Fibroblast of lung (primary cell): ENCODE measurements at regions not wholly inside any gene's neighbourhood (a gene's known extent, or its start where the extent isn't known, plus 50 kb on each side); places are given as distances from the start of the nearest gene placed in this dataset.

Experiments used
- DNase-seq, 2 donors: peaks; one replicate each; pipeline versions ENCODE4 v3.0.0 to v3.0.0-alpha.2; 2010; ENCODE audit warnings: low read depth in 2 of 2
- H2AFZ ChIP-seq: 2 replicates; pipeline ENCODE4 v1.5.1; 2012; ENCODE audit warnings: low read length, control low read depth, inconsistent platforms
- H3K27ac ChIP-seq: 2 replicates; pipeline ENCODE4 v1.5.1; 2011; ENCODE audit warnings: low read length, control low read depth; ENCODE audit not compliant: insufficient read depth
- H3K27me3 ChIP-seq: 2 replicates; pipeline ENCODE4 v1.5.1; 2011; ENCODE audit warnings: mild to moderate bottlenecking, low read length; ENCODE audit not compliant: control insufficient read depth, insufficient read depth
- H3K36me3 ChIP-seq: 2 replicates; pipeline ENCODE4 v1.5.1; 2011; ENCODE audit warnings: low read length; ENCODE audit not compliant: control insufficient read depth, insufficient read depth
- H3K4me1 ChIP-seq: 2 replicates; pipeline ENCODE4 v1.5.1; 2011; ENCODE audit warnings: low read length; ENCODE audit not compliant: control insufficient read depth, insufficient read depth; ENCODE audit errors: extremely low read depth
- H3K4me2 ChIP-seq: 2 replicates; pipeline ENCODE4 v1.5.1; 2011; ENCODE audit warnings: low read length, control low read depth; ENCODE audit not compliant: insufficient read depth; ENCODE audit errors: extremely low read depth
- H3K4me3 ChIP-seq, 4 experiments: fragments of 200-600 bp in 1 of 4; sonication (generic) in 1 of 4; replicated peaks in 1 of 4; 2 replicates each; pipeline ENCODE4 v1.5.1; 2011 to 2016; ENCODE audit warnings: low read length in 4 of 4, low read depth in 3 of 4, mild to moderate bottlenecking in 3 of 4, control low read depth in 2 of 4, inconsistent platforms in 1 of 4, mixed read lengths in 1 of 4; ENCODE audit not compliant: insufficient read depth in 1 of 4; ENCODE audit errors: control extremely low read depth in 1 of 4
- H3K79me2 ChIP-seq: 2 replicates; pipeline ENCODE4 v1.5.1; 2012; ENCODE audit warnings: mild to moderate bottlenecking, low read length, inconsistent platforms; ENCODE audit not compliant: control insufficient read depth, insufficient read depth
- H3K9ac ChIP-seq: 2 replicates; pipeline ENCODE4 v1.5.1; 2011; ENCODE audit warnings: mild to moderate bottlenecking, low read length, control low read depth; ENCODE audit not compliant: insufficient read depth
- H3K9me3 ChIP-seq: 2 replicates; pipeline ENCODE4 v1.5.1; 2012; ENCODE audit warnings: low read depth, low read length; ENCODE audit not compliant: control insufficient read depth, insufficient read depth
- H4K20me1 ChIP-seq: 2 replicates; pipeline ENCODE4 v1.5.1; 2011; ENCODE audit warnings: low read length; ENCODE audit not compliant: control insufficient read depth, insufficient read depth; ENCODE audit errors: extremely low read depth
- CTCF ChIP-seq, 2 donors: IDR thresholded peaks in 1 of 2; conservative IDR thresholded peaks in 1 of 2; 1 replicate in 1 of 2; 2 replicates in 1 of 2; pipeline ENCODE4 v1.5.1; 2011 to 2012; ENCODE audit warnings: low read length in 2 of 2, control low read depth in 1 of 2, inconsistent platforms in 1 of 2, low read depth in 1 of 2, mild to moderate bottlenecking in 1 of 2
- EZH2 ChIP-seq: IDR thresholded peaks from 2 replicates; pipeline ENCODE4 v1.5.1; 2012; ENCODE audit warnings: low read length, control low read depth, mild to moderate bottlenecking; ENCODE audit errors: missing control alignments

DNA sequence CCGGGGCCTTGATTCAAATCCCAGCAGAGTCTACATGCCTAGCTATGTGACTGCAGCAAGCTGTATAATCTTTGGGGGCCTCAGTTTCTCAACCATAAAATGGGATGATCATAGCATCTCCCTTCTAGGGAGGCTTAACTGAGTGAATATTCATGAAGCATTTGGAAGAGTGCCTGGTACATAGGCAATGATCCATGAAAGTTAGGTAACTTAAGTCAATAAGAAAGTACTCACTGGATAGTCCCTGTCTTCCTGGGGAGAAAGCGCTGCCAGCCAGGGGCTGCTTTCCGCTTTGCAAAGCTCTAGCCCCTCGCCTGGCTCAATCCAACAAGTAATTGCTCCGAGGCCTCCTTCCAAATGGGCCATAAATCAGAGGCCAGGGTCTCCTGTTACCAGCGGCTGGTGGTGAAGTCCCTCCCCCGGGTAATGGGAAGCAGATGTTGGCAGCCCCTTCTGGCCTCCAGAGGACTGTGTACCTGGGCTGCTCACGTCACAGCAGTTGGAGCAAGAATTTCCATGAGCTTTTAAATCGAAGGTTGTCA is 521.9 kb upstream of the PROK2 start:
- Histone ChIP-seq H3K9ac (no peak overlapping the region), H3K4me2 (no peak overlapping the region), H3K27ac (no peak overlapping the region), H3K36me3 (no peaks in the 10 kb centered on the region), H3K9me3 (no peaks in the 10 kb centered on the region), H3K4me1 (peaks cover 6% of the 10 kb centered on the region), H4K20me1 (no peaks in the 10 kb centered on the region), H3K4me3 (no peak overlapping the region), H2AFZ (no peak overlapping the region), H3K27me3 (peaks cover 2% of the 10 kb centered on the region), H3K79me2 (no peaks in the 10 kb centered on the region)
- no peak for TF ChIP-seq EZH2
- TF ChIP-seq CTCF (conservative IDR thresholded peaks at IDR 0.05 in 1 of 2, IDR thresholded peaks at IDR 0.05 in 1 of 2; ENCODE audit: low read depth in 1 of 2, low read length in 2 of 2), result no peak
- DNase-seq, result peak; percentile 27 to 58

DNA sequence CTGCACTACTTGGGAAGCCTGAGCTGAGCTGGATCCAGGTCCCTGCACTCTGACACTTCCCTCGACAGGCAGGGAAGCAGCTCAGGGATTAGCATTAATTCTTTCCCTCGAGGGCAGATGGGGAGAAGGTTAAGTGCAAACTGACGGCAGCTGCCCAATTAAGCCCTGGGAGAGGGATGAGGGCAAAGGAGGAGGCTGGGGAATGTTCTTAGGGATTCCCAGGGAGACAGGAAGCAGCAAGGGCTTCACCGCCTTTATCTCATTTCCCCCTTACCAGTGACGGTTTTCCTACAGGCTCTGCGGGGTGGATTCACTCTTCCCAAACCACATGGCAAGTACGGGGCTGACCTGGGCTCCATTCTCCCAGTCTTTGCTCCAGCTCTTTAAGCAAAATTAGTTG is 519.0 kb upstream of the PROK2 start:
- no peak overlapping the region for H2AFZ ChIP-seq
- DNase-seq, result no peak
- no peak overlapping the region for H3K27ac ChIP-seq
- H3K9ac ChIP-seq, result no peak overlapping the region
- H3K4me3 ChIP-seq, result no peak overlapping the region
- TF ChIP-seq EZH2 (no peak), CTCF (conservative IDR thresholded peaks at IDR 0.05 in 1 of 2, IDR thresholded peaks at IDR 0.05 in 1 of 2; ENCODE audit: low read depth in 1 of 2, low read length in 2 of 2) (no peak)
- H3K4me1 ChIP-seq, result no peaks in the 10 kb centered on the region
- H3K27me3 ChIP-seq, result peaks cover 2% of the 10 kb centered on the region
- no peak overlapping the region for H3K4me2 ChIP-seq
- no peaks in the 10 kb centered on the region for H3K36me3 ChIP-seq
- H3K79me2 ChIP-seq, result no peaks in the 10 kb centered on the region
- H3K9me3 ChIP-seq, result no peaks in the 10 kb centered on the region
- H4K20me1 ChIP-seq, result no peaks in the 10 kb centered on the region

GRCh38 chr3:72301779-72302178 is 516.8 kb upstream of the PROK2 start:
- Histone ChIP-seq H4K20me1 (no peaks in the 10 kb centered on the region), H3K9me3 (no peaks in the 10 kb centered on the region), H3K4me2 (no peak overlapping the region), H3K9ac (no peak overlapping the region), H3K36me3 (no peaks in the 10 kb centered on the region), H2AFZ (no peak overlapping the region), H3K79me2 (no peaks in the 10 kb centered on the region), H3K4me3 (no peak overlapping the region), H3K4me1 (no peaks in the 10 kb centered on the region), H3K27ac (no peak overlapping the region), H3K27me3 (peaks cover 2% of the 10 kb centered on the region)
- DNase-seq, result no peak
- no peak for TF ChIP-seq EZH2
- no peak for TF ChIP-seq CTCF (conservative IDR thresholded peaks at IDR 0.05 in 1 of 2, IDR thresholded peaks at IDR 0.05 in 1 of 2; ENCODE audit: low read depth in 1 of 2, low read length in 2 of 2)
